ENCODE measurements at regions not wholly inside any gene's neighbourhood (a gene's known extent, or its start where the extent isn't known, plus 50 kb on each side); places are given as distances from the start of the nearest gene placed in this dataset.

- no peak for TF ChIP-seq CTCF (IDR thresholded peaks at IDR 0.05; ENCODE audit: insufficient read depth, low read length)
- no peak for TF ChIP-seq POLR2AphosphoS5 (IDR thresholded peaks at IDR 0.05; ENCODE audit: low read depth)
- no peak for TF ChIP-seq REST (IDR thresholded peaks at IDR 0.05; ENCODE audit: insufficient replicate concordance, low read depth)
Measured at GRCh38 chr6:112597176-112597575, 250.0 kb downstream of the RFPL4B start.
